K562 (cell line): ENCODE measurements at regions not wholly inside any gene's neighbourhood (a gene's known extent, or its start where the extent isn't known, plus 50 kb on each side); places are given as distances from the start of the nearest gene placed in this dataset.

Source experiments
- CTCF ChIP-seq, 3 experiments: IDR thresholded peaks in 2 of 3; conservative IDR thresholded peaks in 1 of 3; 2 replicates each; pipeline ENCODE4 v1.5.1; 2011 to 2012; ENCODE audit warnings: low read length in 3 of 3, mild to moderate bottlenecking in 3 of 3, control low read depth in 2 of 3, improper control_type of control experiment in 1 of 3, inconsistent platforms in 1 of 3, low read depth in 1 of 3, mixed read lengths in 1 of 3, moderate library complexity in 1 of 3; ENCODE audit not compliant: insufficient read depth in 2 of 3
- EZH2 ChIP-seq: IDR thresholded peaks from 2 replicates; pipeline ENCODE4 v1.6.1; 2012; ENCODE audit warnings: low read depth, mild to moderate bottlenecking, inconsistent platforms, low read length, borderline replicate concordance
- JUN ChIP-seq, 2 experiments: sonication (generic) in 1 of 2; formaldehyde crosslinking in 1 of 2; IDR thresholded peaks; 2 replicates each; pipeline versions ENCODE4 v1.6.1 to v1.8.0; 2012 to 2022; ENCODE audit warnings: borderline replicate concordance in 2 of 2, mild to moderate bottlenecking in 2 of 2, improper control_type of control experiment in 1 of 2, low read depth in 1 of 2, low read length in 1 of 2, missing genetic modification reagents in 1 of 2
- POLR2AphosphoS2 ChIP-seq: IDR thresholded peaks from 2 replicates; pipeline ENCODE4 v1.6.1; 2012; ENCODE audit warnings: low read length, improper control_type of control experiment
- POLR2AphosphoS5 ChIP-seq: IDR thresholded peaks from 2 replicates; pipeline ENCODE4 v1.6.1; 2011; ENCODE audit warnings: mild to moderate bottlenecking, low read depth, low read length, moderate library complexity; ENCODE audit not compliant: control insufficient read depth, insufficient read depth
- RAD21 ChIP-seq, 2 experiments: fragments of 250-450 bp in 1 of 2; fragments of 450-650 bp in 1 of 2; sonication (Bioruptor Pico) in 1 of 2; formaldehyde crosslinking in 1 of 2; IDR thresholded peaks in 1 of 2; conservative IDR thresholded peaks in 1 of 2; 2 replicates each; pipeline versions ENCODE4 v1.4.0 to v1.8.0; 2020 to 2022; ENCODE audit warnings: mild to moderate bottlenecking in 2 of 2, moderate library complexity in 1 of 2
- TCF3 ChIP-seq: sonication (generic); formaldehyde crosslinking; IDR thresholded peaks from 2 replicates; pipeline ENCODE4 v1.4.0; 2020; ENCODE audit warnings: mild to moderate bottlenecking, missing genetic modification reagents
- ZNF263 ChIP-seq: sonication (generic); formaldehyde crosslinking; IDR thresholded peaks from 2 replicates; pipeline ENCODE4 v1.8.0; 2022; ENCODE audit warnings: mild to moderate bottlenecking, missing genetic modification reagents, borderline replicate concordance

DNA sequence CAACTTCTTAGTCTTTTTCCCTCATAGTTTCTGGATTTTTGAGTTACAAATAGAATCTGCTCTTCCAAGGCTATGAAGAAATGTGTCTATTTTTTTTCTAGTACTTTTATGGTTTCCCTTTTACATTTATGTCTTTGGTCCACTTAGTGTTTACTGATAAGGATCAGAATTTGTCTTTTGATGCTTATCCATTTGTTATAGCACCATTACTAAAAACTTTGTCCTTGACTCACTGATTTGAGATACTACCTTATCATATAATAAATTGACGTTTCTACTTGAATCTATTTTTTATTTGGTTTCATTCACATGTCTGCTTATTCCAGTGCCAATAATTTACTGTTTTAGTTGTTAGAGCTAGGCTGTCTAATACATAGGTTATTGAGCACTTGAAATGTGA is 161.1 kb upstream of the DPYD start:
- no peak for TF ChIP-seq JUN (IDR thresholded peaks at IDR 0.05; ENCODE audit: borderline replicate concordance, low read depth, low read length)
- TF ChIP-seq JUN (CRISPR knock-in tag; IDR thresholded peaks at IDR 0.05; ENCODE audit: borderline replicate concordance), result no peak
- no peak for TF ChIP-seq POLR2AphosphoS5
- no peak for TF ChIP-seq POLR2AphosphoS2
- TF ChIP-seq TCF3 (CRISPR knock-in tag), result no peak
- no peak for TF ChIP-seq ZNF263 (CRISPR knock-in tag)
- TF ChIP-seq EZH2, result no peak
- TF ChIP-seq RAD21 (CRISPR knock-in tag; conservative IDR thresholded peaks at IDR 0.05 in 1 of 2, IDR thresholded peaks at IDR 0.05 in 1 of 2), result no peak
- TF ChIP-seq CTCF (IDR thresholded peaks at IDR 0.05 in 2 of 3, conservative IDR thresholded peaks at IDR 0.05 in 1 of 3; ENCODE audit: insufficient read depth in 2 of 3, low read depth in 1 of 3, low read length in 3 of 3), result no peak
